ENCODE measurements at regions not wholly inside any gene's neighbourhood (a gene's known extent, or its start where the extent isn't known, plus 50 kb on each side); places are given as distances from the start of the nearest gene placed in this dataset.

- H3K4me3 ChIP-seq (ENCODE audit: low read depth, low read length) = no peak overlapping the region
- TF ChIP-seq, protein P1, sequence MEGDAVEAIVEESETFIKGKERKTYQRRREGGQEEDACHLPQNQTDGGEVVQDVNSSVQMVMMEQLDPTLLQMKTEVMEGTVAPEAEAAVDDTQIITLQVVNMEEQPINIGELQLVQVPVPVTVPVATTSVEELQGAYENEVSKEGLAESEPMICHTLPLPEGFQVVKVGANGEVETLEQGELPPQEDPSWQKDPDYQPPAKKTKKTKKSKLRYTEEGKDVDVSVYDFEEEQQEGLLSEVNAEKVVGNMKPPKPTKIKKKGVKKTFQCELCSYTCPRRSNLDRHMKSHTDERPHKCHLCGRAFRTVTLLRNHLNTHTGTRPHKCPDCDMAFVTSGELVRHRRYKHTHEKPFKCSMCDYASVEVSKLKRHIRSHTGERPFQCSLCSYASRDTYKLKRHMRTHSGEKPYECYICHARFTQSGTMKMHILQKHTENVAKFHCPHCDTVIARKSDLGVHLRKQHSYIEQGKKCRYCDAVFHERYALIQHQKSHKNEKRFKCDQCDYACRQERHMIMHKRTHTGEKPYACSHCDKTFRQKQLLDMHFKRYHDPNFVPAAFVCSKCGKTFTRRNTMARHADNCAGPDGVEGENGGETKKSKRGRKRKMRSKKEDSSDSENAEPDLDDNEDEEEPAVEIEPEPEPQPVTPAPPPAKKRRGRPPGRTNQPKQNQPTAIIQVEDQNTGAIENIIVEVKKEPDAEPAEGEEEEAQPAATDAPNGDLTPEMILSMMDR (IDR thresholded peaks at IDR 0.05; ENCODE audit: low read depth, low read length, missing control alignments) = no peak
- no peak for DNase-seq (ENCODE audit: low read depth)
Measured at GRCh38 chr5:174189654-174190541, 144.4 kb downstream of the NSG2 start.

- no peak for DNase-seq (ENCODE audit: low read depth)
- no peak overlapping the region for H3K4me3 ChIP-seq (ENCODE audit: low read depth, low read length)
Measured at GRCh38 chr5:174191076-174191475, 145.6 kb downstream of the NSG2 start.

DNA sequence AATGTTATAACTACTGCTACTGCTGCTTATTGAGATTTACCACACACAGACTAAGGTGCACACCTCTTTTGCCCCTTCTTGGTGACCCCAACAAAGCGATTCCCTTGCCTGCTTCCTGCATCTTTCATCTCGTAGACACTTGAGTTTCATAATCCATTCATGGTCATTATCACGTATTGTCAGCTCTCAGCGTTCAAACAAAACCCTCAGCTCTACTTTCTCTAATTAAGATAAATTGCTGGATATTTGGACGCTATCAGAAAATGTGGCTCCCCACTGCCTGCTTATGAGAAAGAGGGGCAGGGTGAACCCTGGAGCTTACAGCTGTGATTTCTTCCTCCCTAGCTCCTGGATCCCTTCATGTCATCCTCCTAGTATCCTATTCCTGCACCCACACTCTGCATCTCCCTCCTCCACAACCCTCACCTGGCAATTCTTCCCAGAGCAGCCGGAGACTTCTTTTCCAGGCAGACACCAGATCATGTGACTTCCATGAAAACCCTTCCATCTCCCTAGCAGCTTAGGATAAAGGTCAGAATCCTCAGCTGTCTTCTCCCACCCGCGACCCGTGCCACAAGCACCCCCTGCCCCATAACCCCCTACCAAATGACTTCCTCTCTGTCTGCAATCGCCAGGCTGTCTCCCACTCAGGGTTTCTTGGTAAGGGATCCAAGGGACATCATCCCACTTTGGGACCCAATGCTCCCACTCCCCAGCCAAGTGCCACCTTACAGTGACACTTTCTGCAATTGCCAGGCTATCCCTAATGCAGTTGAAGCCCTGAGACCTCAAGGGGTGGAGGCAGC, 146.5 kb downstream of the NSG2 start:
- no peak overlapping the region for H3K4me3 ChIP-seq (ENCODE audit: low read depth, low read length)

More at GRCh38 chr5:174191076-174191475, 145.6 kb downstream of the NSG2 start:
- TF ChIP-seq, protein P1 (IDR thresholded peaks at IDR 0.05; ENCODE audit: low read depth, low read length, missing control alignments) = no peak

DNA sequence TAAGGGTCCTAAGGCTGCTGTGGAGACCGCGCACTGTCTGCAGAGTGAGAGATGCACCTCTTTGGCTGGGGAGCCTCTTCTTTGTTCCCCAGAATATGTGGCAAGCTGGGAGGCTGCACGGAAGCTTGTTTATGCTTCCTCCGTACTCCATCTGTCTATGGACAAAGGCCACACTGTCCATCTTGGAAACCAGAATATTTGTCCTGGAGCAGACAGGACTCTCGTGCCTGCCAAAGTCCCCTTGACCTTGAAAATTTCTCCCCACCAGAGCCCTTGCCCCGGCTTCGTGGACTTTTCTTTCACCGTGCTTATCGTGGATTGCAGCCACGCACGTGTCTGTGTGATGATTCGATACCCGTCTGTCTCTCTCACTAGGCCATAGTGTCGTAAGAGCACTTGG, 147.4 kb downstream of the NSG2 start:
- H3K4me3 ChIP-seq (ENCODE audit: low read depth, low read length) = no peak overlapping the region
- no peak for DNase-seq (ENCODE audit: low read depth)
- TF ChIP-seq, protein P1 (IDR thresholded peaks at IDR 0.05; ENCODE audit: low read depth, low read length, missing control alignments) = no peak

More for the DNA sequence above, 146.5 kb downstream of the NSG2 start:
- TF ChIP-seq, protein P1 (IDR thresholded peaks at IDR 0.05; ENCODE audit: low read depth, low read length, missing control alignments) = no peak
- DNase-seq (ENCODE audit: low read depth) = no peak

GRCh38 chr5:174195517-174195916, 150.0 kb downstream of the NSG2 start:
- TF ChIP-seq, protein P1 (IDR thresholded peaks at IDR 0.05; ENCODE audit: low read depth, low read length, missing control alignments) = no peak
- no peak for DNase-seq (ENCODE audit: low read depth)

GRCh38 chr5:174197929-174198328, 152.4 kb downstream of the NSG2 start:
- no peak overlapping the region for H3K4me3 ChIP-seq (ENCODE audit: low read depth, low read length)
- TF ChIP-seq, protein P1 (IDR thresholded peaks at IDR 0.05; ENCODE audit: low read depth, low read length, missing control alignments) = no peak
- no peak for DNase-seq (ENCODE audit: low read depth)

More at GRCh38 chr5:174195517-174195916, 150.0 kb downstream of the NSG2 start:
- no peak overlapping the region for H3K4me3 ChIP-seq (ENCODE audit: low read depth, low read length)

Measured in GM12864 (cell line).